H1 (cell line): ENCODE measurements at regions not wholly inside any gene's neighbourhood (a gene's known extent, or its start where the extent isn't known, plus 50 kb on each side); places are given as distances from the start of the nearest gene placed in this dataset.

Experiments
- CTCF ChIA-PET: fragments of 300-600 bp; sonication (Branson Sonifier 250); formaldehyde crosslinking; loops from one replicate; lab custom pipeline; 2021; ENCODE audit not compliant: partially characterized antibody; lab: Charles Lee
- POLR2A ChIA-PET: fragments of 300-600 bp; sonication (Branson Sonifier 250); formaldehyde crosslinking; loops from one replicate; lab custom pipeline; 2021; ENCODE audit warnings: inconsistent platforms; ENCODE audit not compliant: partially characterized antibody; lab: Charles Lee
- DNase-seq, 2 experiments: peaks; one replicate each; pipeline versions ENCODE4 v3.0.0 to v3.0.0-alpha.2; 2010 to 2022; ENCODE audit warnings: low spot score in 2 of 2, low read depth in 1 of 2, mixed read lengths in 1 of 2
- FAIRE-seq: peaks from 2 replicates; lab custom pipeline; 2011; peaks lifted over from hg19 to GRCh38; lab: Jason Lieb, UNC
- H2AFZ ChIP-seq: 2 replicates; pipeline ENCODE4 v1.8.1; 2012; ENCODE audit warnings: low read length, inconsistent platforms
- H2AK5ac ChIP-seq: 2 replicates; pipeline ENCODE4 v1.6.1; 2013; ENCODE audit warnings: low read depth, low read length
- H2BK120ac ChIP-seq: replicated peaks from 2 replicates; pipeline ENCODE3; 2013; ENCODE audit warnings: low read depth, low read length, inconsistent platforms
- H2BK12ac ChIP-seq: 2 replicates; pipeline ENCODE4 v1.6.1; 2013; ENCODE audit warnings: low read depth, low read length
- H2BK15ac ChIP-seq: 2 replicates; pipeline ENCODE4 v1.6.1; 2013; ENCODE audit warnings: low read length
- H2BK20ac ChIP-seq: 2 replicates; pipeline ENCODE4 v1.6.1; 2013; ENCODE audit warnings: low read length
- H2BK5ac ChIP-seq: 2 replicates; pipeline ENCODE4 v1.6.1; 2013; ENCODE audit warnings: low read depth, low read length
- H3K14ac ChIP-seq: 2 replicates; pipeline ENCODE4 v1.6.1; 2013; ENCODE audit warnings: inconsistent platforms; ENCODE audit not compliant: insufficient read length
- H3K18ac ChIP-seq: 2 replicates; pipeline ENCODE4 v1.6.1; 2013; ENCODE audit warnings: low read length; ENCODE audit errors: extremely low read depth
- H3K23ac ChIP-seq: 2 replicates; pipeline ENCODE4 v1.6.1; 2013; ENCODE audit warnings: inconsistent platforms; ENCODE audit not compliant: insufficient read length
- H3K23me2 ChIP-seq: 2 replicates; pipeline ENCODE4 v1.6.1; 2013; ENCODE audit warnings: low read depth, low read length
- H3K27ac ChIP-seq: 2 replicates; pipeline ENCODE4 v1.6.1; 2011; ENCODE audit warnings: low read depth, low read length, inconsistent platforms
- H3K27me3 ChIP-seq, 4 experiments: replicated peaks in 1 of 4; 1 replicate in 1 of 4; 2 replicates in 3 of 4; pipeline versions ENCODE4 v1.6.1 to v1.8.1; 2011 to 2013; ENCODE audit warnings: low read length in 3 of 4, mild to moderate bottlenecking in 3 of 4, inconsistent platforms in 2 of 4, mixed read lengths in 2 of 4, moderate library complexity in 1 of 4; ENCODE audit not compliant: control insufficient read depth in 3 of 4, insufficient read depth in 3 of 4; ENCODE audit errors: extremely low read depth in 1 of 4
- H3K36me3 ChIP-seq, 4 experiments: 2 replicates each; pipeline versions ENCODE4 v1.6.1 to v1.8.1; 2011 to 2013; ENCODE audit warnings: mild to moderate bottlenecking in 4 of 4, low read length in 3 of 4, moderate library complexity in 2 of 4, control low read depth in 1 of 4, inconsistent platforms in 1 of 4; ENCODE audit not compliant: insufficient read depth in 4 of 4, control insufficient read depth in 2 of 4
- H3K4ac ChIP-seq: replicated peaks from 2 replicates; pipeline ENCODE3; 2013; ENCODE audit warnings: low read length, low read depth, mixed read lengths, inconsistent platforms; ENCODE audit not compliant: insufficient read length
- H3K4me1 ChIP-seq, 4 experiments: replicated peaks in 1 of 4; 1 replicate in 1 of 4; 2 replicates in 3 of 4; pipeline versions ENCODE4 v1.6.1 to v1.8.1; 2011 to 2013; ENCODE audit warnings: low read length in 3 of 4, inconsistent platforms in 2 of 4, mixed read lengths in 1 of 4; ENCODE audit not compliant: insufficient read depth in 4 of 4, control insufficient read depth in 3 of 4
- H3K4me2 ChIP-seq, 2 experiments: 2 replicates each; pipeline versions ENCODE4 v1.6.1 to v1.8.1; 2011 to 2013; ENCODE audit warnings: low read depth in 2 of 2, low read length in 2 of 2, control low read depth in 1 of 2, inconsistent platforms in 1 of 2, mild to moderate bottlenecking in 1 of 2; ENCODE audit not compliant: insufficient read depth in 1 of 2
- H3K4me3 ChIP-seq, 4 experiments: fragments of 200-600, 300-600 bp in 1 of 4; sonication (generic), shearing (Covaris generic), sonication (Bioruptor Twin) in 1 of 4; 2 replicates each; pipeline versions ENCODE4 v1.5.1 to v1.8.1; 2011 to 2016; ENCODE audit warnings: low read length in 4 of 4, low read depth in 3 of 4, control low read depth in 2 of 4, inconsistent platforms in 2 of 4, mild to moderate bottlenecking in 2 of 4, mixed read lengths in 1 of 4, moderate library complexity in 1 of 4; ENCODE audit not compliant: insufficient read depth in 2 of 4; ENCODE audit errors: extremely low read depth in 1 of 4
- H3K56ac ChIP-seq: replicated peaks from 2 replicates; pipeline ENCODE3; 2013; ENCODE audit warnings: low read depth, mild to moderate bottlenecking, mixed read lengths, low read length, inconsistent platforms; ENCODE audit not compliant: insufficient read length
- H3K79me1 ChIP-seq: 2 replicates; pipeline ENCODE4 v1.6.1; 2013; ENCODE audit warnings: low read depth, low read length, control low read depth
- H3K79me2 ChIP-seq, 2 experiments: 2 replicates each; pipeline versions ENCODE4 v1.6.1 to v1.8.1; 2012 to 2013; ENCODE audit warnings: low read length in 2 of 2, mild to moderate bottlenecking in 2 of 2, inconsistent platforms in 1 of 2; ENCODE audit not compliant: insufficient read depth in 2 of 2, control insufficient read depth in 1 of 2
- H3K9ac ChIP-seq, 4 experiments: replicated peaks in 1 of 4; 1 replicate in 1 of 4; 2 replicates in 3 of 4; pipeline versions ENCODE4 v1.6.1 to v1.8.1; 2011 to 2013; ENCODE audit warnings: low read depth in 3 of 4, low read length in 3 of 4, control low read depth in 2 of 4, mild to moderate bottlenecking in 2 of 4, moderate library complexity in 2 of 4, inconsistent platforms in 1 of 4; ENCODE audit errors: extremely low read depth in 1 of 4
- H3K9me3 ChIP-seq, 2 experiments: 2 replicates each; pipeline versions ENCODE4 v1.6.1 to v1.8.1; 2012 to 2013; ENCODE audit warnings: mild to moderate bottlenecking in 2 of 2, moderate library complexity in 2 of 2, control low read depth in 1 of 2, inconsistent platforms in 1 of 2, low read depth in 1 of 2, low read length in 1 of 2, mixed read lengths in 1 of 2; ENCODE audit not compliant: insufficient read depth in 2 of 2
- H4K20me1 ChIP-seq, 2 experiments: replicated peaks in 1 of 2; 2 replicates each; pipeline versions ENCODE3 to v1.8.1; 2011 to 2013; ENCODE audit warnings: inconsistent platforms in 2 of 2, low read length in 2 of 2, mild to moderate bottlenecking in 1 of 2; ENCODE audit not compliant: insufficient read depth in 2 of 2, control insufficient read depth in 1 of 2
- H4K5ac ChIP-seq: 2 replicates; pipeline ENCODE4 v1.6.1; 2013; ENCODE audit warnings: low read length, low read depth, mixed read lengths, inconsistent platforms; ENCODE audit not compliant: insufficient read length
- H4K8ac ChIP-seq: 2 replicates; pipeline ENCODE4 v1.8.0; 2013; ENCODE audit warnings: mild to moderate bottlenecking, moderate library complexity, low read length, inconsistent platforms; ENCODE audit not compliant: insufficient read depth; ENCODE audit errors: extremely low read depth
- H4K91ac ChIP-seq: replicated peaks from 2 replicates; pipeline ENCODE3; 2013; ENCODE audit warnings: low read length, mixed read lengths, inconsistent platforms; ENCODE audit not compliant: insufficient read length
- RAD21 ChIP-seq, 2 experiments: IDR thresholded peaks in 1 of 2; conservative IDR thresholded peaks in 1 of 2; 2 replicates each; pipeline ENCODE4 v1.6.1; 2011; ENCODE audit warnings: low read depth in 2 of 2, low read length in 2 of 2, improper control_type of control experiment in 1 of 2, inconsistent platforms in 1 of 2, mild to moderate bottlenecking in 1 of 2, moderate library complexity in 1 of 2
- SIRT6 ChIP-seq: IDR thresholded peaks from one replicate; pipeline ENCODE4 v1.7.1; 2012; ENCODE audit warnings: low read length, inconsistent platforms
- SUZ12 ChIP-seq: fragments of 200-600 bp; sonication (generic); IDR thresholded peaks from 2 replicates; pipeline ENCODE4 v1.6.1; 2012; ENCODE audit warnings: mild to moderate bottlenecking, inconsistent platforms, low read length, moderate library complexity, mixed read lengths
- WGBS, 2 experiments: shearing (Covaris generic) in 1 of 2; methylation state at CpG; one replicate each; pipeline versions ENCODE4 v1.1.6 to v1.1.7; 2013 to 2015; ENCODE audit warnings: low lambda C conversion rate in 2 of 2, mixed read lengths in 2 of 2, inconsistent platforms in 1 of 2, low coverage in 1 of 2, missing lambda C conversion rate in 1 of 2; ENCODE audit not compliant: insufficient replicate concordance in 2 of 2, insufficient coverage in 1 of 2, insufficient read length in 1 of 2; ENCODE audit errors: extremely low coverage in 1 of 2, missing lambda C conversion rate in 1 of 2; 5-methylcytosine and 5-hydroxymethylcytosine counted together
- TF ChIP-seq, protein P1 (sequence below): IDR thresholded peaks from 2 replicates; pipeline ENCODE4 v1.6.1; 2012; ENCODE audit warnings: inconsistent platforms
- TF ChIP-seq, protein P2 (sequence below), 3 experiments: IDR thresholded peaks; 1 replicate in 2 of 3; 2 replicates in 1 of 3; pipeline versions ENCODE4 v1.5.1 to v1.6.1; 2011; ENCODE audit warnings: low read length in 3 of 3, mild to moderate bottlenecking in 3 of 3, inconsistent platforms in 2 of 3, low read depth in 1 of 3, moderate library complexity in 1 of 3; ENCODE audit not compliant: insufficient read depth in 1 of 3; ENCODE audit errors: control extremely low read depth in 1 of 3

DNA sequence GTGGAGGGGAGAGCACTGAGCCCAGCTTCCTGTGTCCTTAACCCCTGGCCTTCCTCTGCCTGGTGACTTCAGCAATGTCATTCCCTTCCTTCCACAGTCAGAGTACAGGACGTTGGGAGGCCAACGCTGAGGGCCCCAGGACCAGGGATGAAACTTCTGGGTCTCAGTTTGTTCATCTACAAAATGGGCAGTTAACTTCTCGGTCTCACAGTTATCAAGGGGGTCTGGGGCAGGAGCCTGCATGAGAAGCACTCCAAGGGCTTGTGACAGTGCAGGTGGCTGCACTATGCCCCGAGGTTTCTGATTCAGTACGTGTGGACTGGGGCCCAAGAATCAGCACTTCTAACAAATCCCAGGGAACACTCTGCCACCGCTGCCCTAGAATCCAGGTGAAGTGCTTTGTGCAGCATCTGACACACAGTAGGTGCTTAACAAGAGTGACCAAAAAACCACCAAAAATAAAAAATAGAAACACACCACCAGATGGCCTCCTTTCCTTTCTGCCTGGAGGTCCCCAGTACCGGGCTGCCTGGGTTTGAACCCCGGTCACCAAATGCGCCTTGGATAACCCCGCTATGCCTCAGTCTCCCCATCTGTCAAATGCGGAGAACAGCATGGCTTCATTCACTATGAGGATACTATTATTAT lies 80.4 kb downstream of the RFLNA start:
- no peak overlapping the region for H3K4ac ChIP-seq
- no peaks in the 10 kb centered on the region for H3K79me2 ChIP-seq
- H2BK120ac ChIP-seq = no peak overlapping the region
- no peak overlapping the region for H2AK5ac ChIP-seq
- TF ChIP-seq SUZ12 (no peak), RAD21 (IDR thresholded peaks at IDR 0.05 in 1 of 2, conservative IDR thresholded peaks at IDR 0.05 in 1 of 2; ENCODE audit: low read depth in 2 of 2, low read length in 2 of 2) (peak; percentile 35 to 42), SIRT6 (no peak)
- TF ChIP-seq, protein P1, sequence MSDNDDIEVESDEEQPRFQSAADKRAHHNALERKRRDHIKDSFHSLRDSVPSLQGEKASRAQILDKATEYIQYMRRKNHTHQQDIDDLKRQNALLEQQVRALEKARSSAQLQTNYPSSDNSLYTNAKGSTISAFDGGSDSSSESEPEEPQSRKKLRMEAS = no peak
- TF ChIP-seq, protein P2, sequence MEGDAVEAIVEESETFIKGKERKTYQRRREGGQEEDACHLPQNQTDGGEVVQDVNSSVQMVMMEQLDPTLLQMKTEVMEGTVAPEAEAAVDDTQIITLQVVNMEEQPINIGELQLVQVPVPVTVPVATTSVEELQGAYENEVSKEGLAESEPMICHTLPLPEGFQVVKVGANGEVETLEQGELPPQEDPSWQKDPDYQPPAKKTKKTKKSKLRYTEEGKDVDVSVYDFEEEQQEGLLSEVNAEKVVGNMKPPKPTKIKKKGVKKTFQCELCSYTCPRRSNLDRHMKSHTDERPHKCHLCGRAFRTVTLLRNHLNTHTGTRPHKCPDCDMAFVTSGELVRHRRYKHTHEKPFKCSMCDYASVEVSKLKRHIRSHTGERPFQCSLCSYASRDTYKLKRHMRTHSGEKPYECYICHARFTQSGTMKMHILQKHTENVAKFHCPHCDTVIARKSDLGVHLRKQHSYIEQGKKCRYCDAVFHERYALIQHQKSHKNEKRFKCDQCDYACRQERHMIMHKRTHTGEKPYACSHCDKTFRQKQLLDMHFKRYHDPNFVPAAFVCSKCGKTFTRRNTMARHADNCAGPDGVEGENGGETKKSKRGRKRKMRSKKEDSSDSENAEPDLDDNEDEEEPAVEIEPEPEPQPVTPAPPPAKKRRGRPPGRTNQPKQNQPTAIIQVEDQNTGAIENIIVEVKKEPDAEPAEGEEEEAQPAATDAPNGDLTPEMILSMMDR (IDR thresholded peaks at IDR 0.05; ENCODE audit: control extremely low read depth in 1 of 3, insufficient read depth in 1 of 3, low read depth in 1 of 3, low read length in 3 of 3) = peak in 1 of 3 experiments; percentile 10; a peak in 1 of 4 replicates
- H3K23me2 ChIP-seq = no peaks in the 10 kb centered on the region
- no peak overlapping the region for H2BK5ac ChIP-seq
- 93% methylated on average over 11 of the region's 11 CpGs; no CpG with 5 or more reads in 1 of the 2 experiments for WGBS, 2 experiments
- H3K36me3 ChIP-seq = peaks cover 6 to 20% (median 11%) of the 10 kb centered on the region in 4 experiments; a peak in 6 of 8 replicates
- H3K14ac ChIP-seq = no peak overlapping the region
- H2BK15ac ChIP-seq = no peak overlapping the region
- no peaks in the 10 kb centered on the region for H3K4me1 ChIP-seq
- DNase-seq = no peak
- H3K23ac ChIP-seq = no peak overlapping the region
- no peaks in the 10 kb centered on the region for H3K27me3 ChIP-seq
- H3K18ac ChIP-seq = no peak overlapping the region
- CTCF ChIA-PET = no interaction called here
- no peak overlapping the region for H3K4me3 ChIP-seq
- H4K5ac ChIP-seq = no peak overlapping the region
- no peak overlapping the region for H3K9ac ChIP-seq
- H3K9me3 ChIP-seq = no peaks in the 10 kb centered on the region
- H2AFZ ChIP-seq = no peak overlapping the region
- H2BK12ac ChIP-seq = no peak overlapping the region
- H4K8ac ChIP-seq = peak overlapping the region; percentile 51
- peaks cover 2 to 6% of the 10 kb centered on the region in 2 experiments for H4K20me1 ChIP-seq
- POLR2A ChIA-PET = no interaction called here
- no peak overlapping the region for H3K56ac ChIP-seq
- H2BK20ac ChIP-seq = no peak overlapping the region
- no peak for FAIRE-seq
- no peak overlapping the region for H3K27ac ChIP-seq
- H3K79me1 ChIP-seq = no peaks in the 10 kb centered on the region; the same call in 1 of the 2 replicates
- no peak overlapping the region for H3K4me2 ChIP-seq
- H4K91ac ChIP-seq = no peak overlapping the region
